Loucy (cell line): ENCODE measurements at regions not wholly inside any gene's neighbourhood (a gene's known extent, or its start where the extent isn't known, plus 50 kb on each side); places are given as distances from the start of the nearest gene placed in this dataset.

Experiments used
- H2AFZ ChIP-seq: fragments of 200-600 bp; sonication (generic); 2 replicates; pipeline ENCODE4 v1.6.0; 2016; ENCODE audit warnings: antibody characterized with exemption, mild to moderate bottlenecking, low read length, moderate library complexity
- H3F3A ChIP-seq: fragments of 200-600 bp; 2 replicates; pipeline ENCODE4 v1.6.0; 2016; ENCODE audit warnings: antibody characterized with exemption, low read depth, mild to moderate bottlenecking
- H3K27me3 ChIP-seq: fragments of 200-600 bp; sonication (generic); 2 replicates; pipeline ENCODE4 v1.6.1; 2014; ENCODE audit warnings: low read length, mild to moderate bottlenecking; ENCODE audit not compliant: insufficient read depth, poor library complexity, severe bottlenecking
- H3K36me3 ChIP-seq: fragments of 200-600 bp; sonication (generic); 2 replicates; pipeline ENCODE4 v1.6.1; 2016; ENCODE audit warnings: low read length; ENCODE audit not compliant: insufficient read depth
- H3K4me1 ChIP-seq: fragments of 200-600 bp; sonication (generic); 2 replicates; pipeline ENCODE4 v1.5.1; 2014; ENCODE audit warnings: low read length, mild to moderate bottlenecking; ENCODE audit not compliant: insufficient read depth, poor library complexity, severe bottlenecking
- H3K4me2 ChIP-seq: fragments of 200-600 bp; sonication (generic); 2 replicates; pipeline ENCODE4 v1.6.0; 2014; ENCODE audit warnings: antibody characterized with exemption, low read length, low read depth, mild to moderate bottlenecking; ENCODE audit not compliant: poor library complexity, severe bottlenecking
- H3K4me3 ChIP-seq: fragments of 200-600 bp; sonication (generic); 2 replicates; pipeline ENCODE4 v1.5.1; 2014; ENCODE audit warnings: low read length, mild to moderate bottlenecking, mixed read lengths; ENCODE audit not compliant: poor library complexity, severe bottlenecking
- H3K79me2 ChIP-seq: fragments of 200-600 bp; sonication (generic); 2 replicates; pipeline ENCODE4 v1.6.1; 2014; ENCODE audit warnings: low read length; ENCODE audit not compliant: insufficient read depth
- H3K9ac ChIP-seq: fragments of 200-600 bp; sonication (generic); 2 replicates; pipeline ENCODE4 v1.6.0; 2014; ENCODE audit warnings: mild to moderate bottlenecking, low read depth, low read length, moderate library complexity; ENCODE audit not compliant: poor library complexity, severe bottlenecking
- H3K9me2 ChIP-seq: fragments of 200-600 bp; sonication (generic); replicated peaks from 2 replicates; pipeline ENCODE4 v1.6.1; 2016; ENCODE audit warnings: low read depth, low read length, mixed read lengths
- H3K9me3 ChIP-seq: fragments of 200-600 bp; sonication (generic); 2 replicates; pipeline ENCODE4 v1.6.1; 2014; ENCODE audit warnings: mild to moderate bottlenecking, antibody characterized with exemption, low read length, low read depth; ENCODE audit not compliant: insufficient read depth
- H4K20me1 ChIP-seq: fragments of 200-600 bp; sonication (generic); 2 replicates; pipeline ENCODE4 v1.6.0; 2014; ENCODE audit warnings: antibody characterized with exemption, low read length, mild to moderate bottlenecking; ENCODE audit not compliant: insufficient read depth, poor library complexity, severe bottlenecking
- CTCF ChIP-seq: fragments of 200-600 bp; sonication (generic); conservative IDR thresholded peaks from 2 replicates; pipeline ENCODE4 v1.5.1; 2014; ENCODE audit warnings: mild to moderate bottlenecking, antibody characterized with exemption, low read length
- EZH2phosphoT487 ChIP-seq: fragments of 200-600 bp; IDR thresholded peaks from 2 replicates; pipeline ENCODE4 v1.6.1; 2018; ENCODE audit warnings: antibody characterized with exemption, mild to moderate bottlenecking, moderate library complexity, borderline replicate concordance

GRCh38 chr3:127363891-127364290 is 76.0 kb upstream of the PRR20G start:
- no peak overlapping the region for H3K4me2 ChIP-seq
- no peaks in the 10 kb centered on the region for H3K4me1 ChIP-seq
- no peaks in the 10 kb centered on the region for H3K27me3 ChIP-seq
- no peak overlapping the region for H2AFZ ChIP-seq
- no peaks in the 10 kb centered on the region for H3K79me2 ChIP-seq
- TF ChIP-seq CTCF (no peak), EZH2phosphoT487 (no peak)
- H3K4me3 ChIP-seq, result no peak overlapping the region
- H4K20me1 ChIP-seq, result no peaks in the 10 kb centered on the region
- no peak overlapping the region for H3K9ac ChIP-seq
- H3K9me2 ChIP-seq, result no peaks in the 10 kb centered on the region
- H3F3A ChIP-seq, result no peaks in the 10 kb centered on the region
- H3K36me3 ChIP-seq, result no peaks in the 10 kb centered on the region
- H3K9me3 ChIP-seq, result no peaks in the 10 kb centered on the region

- no peaks in the 10 kb centered on the region for H3F3A ChIP-seq
- H3K4me1 ChIP-seq, result no peaks in the 10 kb centered on the region
- H3K4me2 ChIP-seq, result no peak overlapping the region
- no peak overlapping the region for H3K9ac ChIP-seq
- no peaks in the 10 kb centered on the region for H3K36me3 ChIP-seq
- H3K9me2 ChIP-seq, result no peaks in the 10 kb centered on the region
- no peak overlapping the region for H2AFZ ChIP-seq
- H3K4me3 ChIP-seq, result no peak overlapping the region
- no peaks in the 10 kb centered on the region for H3K79me2 ChIP-seq
- no peaks in the 10 kb centered on the region for H3K27me3 ChIP-seq
- H4K20me1 ChIP-seq, result no peaks in the 10 kb centered on the region
- TF ChIP-seq CTCF (no peak), EZH2phosphoT487 (no peak)
- H3K9me3 ChIP-seq, result no peaks in the 10 kb centered on the region; the same call in 1 of the 2 replicates
Measured at GRCh38 chr3:127363171-127363570, 75.3 kb upstream of the PRR20G start.

GRCh38 chr3:127360647-127361046 is 72.8 kb upstream of the PRR20G start:
- TF ChIP-seq EZH2phosphoT487 (no peak), CTCF (no peak)
- Histone ChIP-seq H3K4me3 (no peak overlapping the region), H3K79me2 (no peaks in the 10 kb centered on the region)

More at GRCh38 chr3:127360647-127361046, 72.8 kb upstream of the PRR20G start:
- Histone ChIP-seq H3K4me1 (no peaks in the 10 kb centered on the region), H3K9me2 (no peaks in the 10 kb centered on the region), H3K9ac (no peak overlapping the region), H2AFZ (no peak overlapping the region), H4K20me1 (no peaks in the 10 kb centered on the region), H3K36me3 (no peaks in the 10 kb centered on the region), H3F3A (no peaks in the 10 kb centered on the region), H3K27me3 (no peaks in the 10 kb centered on the region), H3K9me3 (peaks cover 9% of the 10 kb centered on the region; the same call in 1 of the 2 replicates), H3K4me2 (no peak overlapping the region)
